Fibroblast of peridontal ligament (primary cell): ENCODE measurements at regions not wholly inside any gene's neighbourhood (a gene's known extent, or its start where the extent isn't known, plus 50 kb on each side); places are given as distances from the start of the nearest gene placed in this dataset.
"Not testable (repeated sequence)": the region's sequence is repeated elsewhere in the genome, so short reads cannot be mapped to it uniquely, and the experiment has no call there.

Experiments used
- DNase-seq: peaks from one replicate; pipeline ENCODE4 v3.0.0-alpha.2; 2010; ENCODE audit errors: extremely low read depth

- DNase-seq, result no peak
Measured at GRCh38 chr2:191476901-191477300, 201.0 kb upstream of the NABP1 start.

GRCh38 chr2:191478799-191479679, 198.9 kb upstream of the NABP1 start:
- DNase-seq, result peak; percentile 70

- DNase-seq, result no peak
Measured at GRCh38 chr2:191479680-191480023, 198.3 kb upstream of the NABP1 start.

GRCh38 chr2:191481305-191482070, 196.4 kb upstream of the NABP1 start:
- peak; percentile 28 for DNase-seq

GRCh38 chr2:191483117-191483516, 194.8 kb upstream of the NABP1 start:
- no peak for DNase-seq

GRCh38 chr2:191486584-191487320, 191.2 kb upstream of the NABP1 start:
- peak; percentile 98 for DNase-seq

GRCh38 chr2:191488135-191488534, 189.8 kb upstream of the NABP1 start:
- DNase-seq, result no peak

GRCh38 chr2:191489177-191489576, 188.8 kb upstream of the NABP1 start:
- DNase-seq, result no peak

- DNase-seq, result no peak
Measured at GRCh38 chr2:191496838-191497237, 181.1 kb upstream of the NABP1 start.

GRCh38 chr2:191497822-191498221, 180.1 kb upstream of the NABP1 start:
- DNase-seq, result no peak

GRCh38 chr2:191499050-191499449, 178.9 kb upstream of the NABP1 start:
- no peak for DNase-seq

- peak; percentile 93 for DNase-seq
Measured at GRCh38 chr2:191499874-191500565, 177.9 kb upstream of the NABP1 start.

- no peak for DNase-seq
Measured at GRCh38 chr2:191500566-191500883, 177.4 kb upstream of the NABP1 start.

- peak; percentile 42 for DNase-seq
Measured at GRCh38 chr2:191500884-191501560, 176.9 kb upstream of the NABP1 start.

GRCh38 chr2:191501561-191502168, 176.3 kb upstream of the NABP1 start:
- peak; percentile 90 for DNase-seq

GRCh38 chr2:191506515-191506914, 171.4 kb upstream of the NABP1 start:
- DNase-seq, result no peak

- not testable (repeated sequence) for DNase-seq
Measured at GRCh38 chr2:191507252-191507853, 170.6 kb upstream of the NABP1 start.

- no peak for DNase-seq
Measured at GRCh38 chr2:191508738-191509137, 169.2 kb upstream of the NABP1 start.

GRCh38 chr2:191512216-191512835, 165.6 kb upstream of the NABP1 start:
- no peak for DNase-seq

- no peak for DNase-seq
Measured at GRCh38 chr2:191512874-191513273, 165.1 kb upstream of the NABP1 start.
